Gastrocnemius medialis (tissue), 4 donors: ENCODE measurements at regions not wholly inside any gene's neighbourhood (a gene's known extent, or its start where the extent isn't known, plus 50 kb on each side); places are given as distances from the start of the nearest gene placed in this dataset.

Experiments used
- ATAC-seq, 2 donors: fragments of 150-250 bp; one replicate each; pipeline ENCODE4 v1.9.1; 2016
- DNase-seq, 2 donors: peaks; one replicate each; pipeline ENCODE4 v3.0.0-alpha.2; 2019
- H3K27ac ChIP-seq, 4 donors: fragments of 200-600 bp; sonication (generic); 1 replicate in 1 of 4; 2 replicates in 3 of 4; pipeline ENCODE4 v1.5.1; 2016 to 2018; ENCODE audit warnings: mild to moderate bottlenecking in 2 of 4, moderate library complexity in 1 of 4
- H3K27me3 ChIP-seq, 3 donors: fragments of 200-600 bp; sonication (generic) in 2 of 3; 1 replicate in 1 of 3; 2 replicates in 2 of 3; pipeline versions ENCODE4 v1.5.1 to v1.6.0; 2016 to 2019; ENCODE audit warnings: mild to moderate bottlenecking in 1 of 3, moderate library complexity in 1 of 3
- H3K36me3 ChIP-seq, 2 donors: fragments of 200-600 bp; sonication (generic) in 1 of 2; one replicate each; pipeline ENCODE4 v1.5.1; 2017 to 2018
- H3K4me1 ChIP-seq, 2 donors: fragments of 200-600 bp; sonication (generic) in 1 of 2; one replicate each; pipeline ENCODE4 v1.5.1; 2016 to 2017; ENCODE audit warnings: mild to moderate bottlenecking in 2 of 2
- H3K4me3 ChIP-seq, 4 donors: fragments of 200-600 bp; sonication (generic) in 3 of 4; 1 replicate in 1 of 4; 2 replicates in 3 of 4; pipeline ENCODE4 v1.5.1; 2016 to 2019; ENCODE audit warnings: mild to moderate bottlenecking in 2 of 4
- H3K9me3 ChIP-seq, 3 donors: fragments of 200-600 bp; sonication (generic) in 2 of 3; 1 replicate in 1 of 3; 2 replicates in 2 of 3; pipeline ENCODE4 v1.5.1; 2016 to 2019
- POLR2A ChIP-seq, 2 donors: fragments of 450-650 bp; IDR thresholded peaks; one replicate each; pipeline ENCODE4 v1.6.1; 2017; ENCODE audit warnings: antibody characterized with exemption in 2 of 2, mild to moderate bottlenecking in 2 of 2, moderate library complexity in 2 of 2
- in situ Hi-C, 4 donors: fragments of 200-750 bp; cut with MboI; loops; one replicate each; pipeline versions ENCODE4 v1.15.0 to v1.8.0; 2017; ENCODE audit warnings: low sequenced_read_pairs in 4 of 4
- intact Hi-C: fragments of 100-400 bp; cut with DNase I; formaldehyde crosslinking; loops from one replicate; pipeline ENCODE4 v1.15.1; 2023; ENCODE audit warnings: low total_unique reads
- TF ChIP-seq, protein P1 (sequence below), 5 experiments: fragments of 450-650 bp in 3 of 5; fragments of 200-600 bp in 2 of 5; sonication (generic) in 2 of 5; IDR thresholded peaks in 4 of 5; conservative IDR thresholded peaks in 1 of 5; 1 replicate in 4 of 5; 2 replicates in 1 of 5; pipeline ENCODE4 v1.5.1; 2016 to 2019; ENCODE audit warnings: antibody characterized with exemption in 5 of 5, mild to moderate bottlenecking in 3 of 5, moderate library complexity in 3 of 5

DNA sequence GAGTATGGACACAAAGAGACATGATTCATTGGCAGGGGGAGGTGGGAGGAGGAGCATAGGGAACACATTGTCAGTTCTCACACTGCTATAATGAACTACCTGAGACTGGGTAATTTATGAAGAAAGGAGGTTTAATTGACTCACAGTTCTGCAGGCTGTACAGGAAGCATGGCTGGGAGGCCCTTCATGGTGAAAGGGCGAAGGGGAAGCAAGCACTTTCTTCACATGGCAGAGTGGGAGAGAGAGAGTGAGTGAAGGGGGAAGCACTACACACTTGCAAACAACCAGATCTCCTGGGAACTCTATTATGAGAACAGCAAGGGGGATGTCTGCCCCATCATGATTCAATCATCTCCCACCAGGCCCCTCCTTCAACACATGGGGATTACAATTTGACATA, 391.8 kb downstream of the BMP4 start:
- DNase-seq (no peak), ATAC-seq (no peak)
- H3K27me3 ChIP-seq, result no peaks in the 10 kb centered on the region
- TF ChIP-seq, protein P1, sequence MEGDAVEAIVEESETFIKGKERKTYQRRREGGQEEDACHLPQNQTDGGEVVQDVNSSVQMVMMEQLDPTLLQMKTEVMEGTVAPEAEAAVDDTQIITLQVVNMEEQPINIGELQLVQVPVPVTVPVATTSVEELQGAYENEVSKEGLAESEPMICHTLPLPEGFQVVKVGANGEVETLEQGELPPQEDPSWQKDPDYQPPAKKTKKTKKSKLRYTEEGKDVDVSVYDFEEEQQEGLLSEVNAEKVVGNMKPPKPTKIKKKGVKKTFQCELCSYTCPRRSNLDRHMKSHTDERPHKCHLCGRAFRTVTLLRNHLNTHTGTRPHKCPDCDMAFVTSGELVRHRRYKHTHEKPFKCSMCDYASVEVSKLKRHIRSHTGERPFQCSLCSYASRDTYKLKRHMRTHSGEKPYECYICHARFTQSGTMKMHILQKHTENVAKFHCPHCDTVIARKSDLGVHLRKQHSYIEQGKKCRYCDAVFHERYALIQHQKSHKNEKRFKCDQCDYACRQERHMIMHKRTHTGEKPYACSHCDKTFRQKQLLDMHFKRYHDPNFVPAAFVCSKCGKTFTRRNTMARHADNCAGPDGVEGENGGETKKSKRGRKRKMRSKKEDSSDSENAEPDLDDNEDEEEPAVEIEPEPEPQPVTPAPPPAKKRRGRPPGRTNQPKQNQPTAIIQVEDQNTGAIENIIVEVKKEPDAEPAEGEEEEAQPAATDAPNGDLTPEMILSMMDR (IDR thresholded peaks at IDR 0.05 in 4 of 5, conservative IDR thresholded peaks at IDR 0.05 in 1 of 5), result no peak
- TF ChIP-seq POLR2A (IDR thresholded peaks at IDR 0.05), result no peak
- no peaks in the 10 kb centered on the region for H3K36me3 ChIP-seq
- H3K4me1 ChIP-seq, result no peaks in the 10 kb centered on the region
- H3K9me3 ChIP-seq, result no peaks in the 10 kb centered on the region
- no peak overlapping the region for H3K27ac ChIP-seq
- in situ Hi-C loops, result no loop called here
- intact Hi-C loops, result no loop called here
- no peak overlapping the region for H3K4me3 ChIP-seq

DNA sequence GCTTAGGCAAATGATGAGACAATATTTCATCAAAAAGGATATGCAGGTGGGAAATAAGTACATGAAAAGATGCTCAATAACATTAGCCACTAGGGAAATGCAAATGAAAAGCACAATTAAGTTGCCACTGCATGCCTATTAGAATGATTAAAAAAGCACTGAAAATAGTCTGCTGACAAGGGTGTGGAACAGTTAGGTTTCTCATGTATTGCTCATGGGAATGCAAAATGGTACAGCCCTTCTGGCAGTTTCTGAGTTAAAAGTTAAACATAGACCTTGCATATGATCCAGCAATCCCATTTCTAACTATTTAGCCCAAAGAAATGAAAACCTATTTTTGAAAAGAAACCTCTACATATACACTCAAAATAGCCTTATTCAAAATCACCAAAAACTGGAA, 393.0 kb downstream of the BMP4 start:
- H3K4me1 ChIP-seq, result no peaks in the 10 kb centered on the region
- in situ Hi-C loops (no loop called here), intact Hi-C loops (no loop called here)
- H3K27me3 ChIP-seq, result no peaks in the 10 kb centered on the region
- H3K9me3 ChIP-seq, result no peaks in the 10 kb centered on the region
- H3K4me3 ChIP-seq, result no peak overlapping the region
- TF ChIP-seq, protein P1 (IDR thresholded peaks at IDR 0.05 in 4 of 5, conservative IDR thresholded peaks at IDR 0.05 in 1 of 5), result no peak
- no peak for TF ChIP-seq POLR2A (IDR thresholded peaks at IDR 0.05)
- DNase-seq, result no peak
- H3K36me3 ChIP-seq, result no peaks in the 10 kb centered on the region
- ATAC-seq, result no peak
- no peak overlapping the region for H3K27ac ChIP-seq

DNA sequence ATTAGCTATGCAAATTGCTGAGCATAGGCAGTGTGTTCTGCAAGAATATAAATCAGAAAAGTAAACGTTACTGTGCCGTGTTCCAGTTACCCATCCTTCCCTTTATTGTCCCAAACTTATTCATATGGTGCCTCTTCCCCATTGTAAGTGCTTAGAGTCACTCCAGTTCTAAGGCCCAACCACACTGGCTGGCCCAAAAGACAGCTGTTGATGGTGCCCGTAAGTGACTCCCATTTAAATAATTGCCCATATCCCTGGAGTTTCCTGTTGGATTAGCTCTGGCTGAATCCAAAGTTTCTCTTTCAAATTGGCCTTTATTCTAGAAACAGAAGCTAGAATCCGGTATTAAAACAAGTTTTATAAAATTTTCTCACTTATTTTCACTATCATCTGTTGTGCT, 400.1 kb upstream of the DDHD1 start:
- intact Hi-C loops (no loop called here), in situ Hi-C loops (no loop called here)
- H3K4me1 ChIP-seq, result no peaks in the 10 kb centered on the region
- no peaks in the 10 kb centered on the region for H3K36me3 ChIP-seq
- H3K27ac ChIP-seq, result no peak overlapping the region
- H3K9me3 ChIP-seq, result no peaks in the 10 kb centered on the region
- H3K4me3 ChIP-seq, result no peak overlapping the region
- DNase-seq, result no peak
- no peak for TF ChIP-seq POLR2A (IDR thresholded peaks at IDR 0.05)
- TF ChIP-seq, protein P1 (IDR thresholded peaks at IDR 0.05 in 4 of 5, conservative IDR thresholded peaks at IDR 0.05 in 1 of 5), result no peak
- no peak for ATAC-seq
- no peaks in the 10 kb centered on the region for H3K27me3 ChIP-seq

GRCh38 chr14:53551862-53552261, 398.7 kb upstream of the DDHD1 start:
- intact Hi-C loops, result no loop called here
- H3K9me3 ChIP-seq, result no peaks in the 10 kb centered on the region
- ATAC-seq (no peak), DNase-seq (no peak)
- in situ Hi-C loops, result no loop called here
- no peaks in the 10 kb centered on the region for H3K27me3 ChIP-seq
- no peaks in the 10 kb centered on the region for H3K4me1 ChIP-seq
- no peak overlapping the region for H3K27ac ChIP-seq
- H3K4me3 ChIP-seq, result no peak overlapping the region
- H3K36me3 ChIP-seq, result no peaks in the 10 kb centered on the region
- TF ChIP-seq POLR2A (IDR thresholded peaks at IDR 0.05), result no peak
- TF ChIP-seq, protein P1 (IDR thresholded peaks at IDR 0.05 in 4 of 5, conservative IDR thresholded peaks at IDR 0.05 in 1 of 5), result no peak

DNA sequence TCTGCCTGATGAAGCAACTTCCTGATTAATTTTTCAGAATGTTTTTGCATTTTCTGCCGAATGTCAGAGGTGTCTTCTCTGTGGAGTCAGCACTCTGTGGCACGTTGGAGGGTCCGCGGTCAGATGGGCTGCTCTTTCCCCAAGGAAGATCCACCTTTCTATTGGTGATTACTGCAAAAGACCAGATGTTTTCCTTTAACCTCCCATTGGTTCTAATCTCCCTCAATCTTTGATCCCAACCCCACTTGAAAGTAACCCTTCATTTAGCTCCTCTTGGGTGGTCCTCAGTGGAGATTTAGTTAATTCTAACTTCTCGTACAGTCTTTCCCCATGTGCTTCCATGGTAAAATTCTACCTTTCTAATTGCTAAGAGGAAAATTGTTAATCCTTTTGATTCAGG, 397.7 kb upstream of the DDHD1 start:
- TF ChIP-seq, protein P1 (IDR thresholded peaks at IDR 0.05 in 4 of 5, conservative IDR thresholded peaks at IDR 0.05 in 1 of 5), result no peak
- no peak for TF ChIP-seq POLR2A (IDR thresholded peaks at IDR 0.05)
- Histone ChIP-seq H3K4me3 (no peak overlapping the region), H3K27me3 (no peaks in the 10 kb centered on the region), H3K4me1 (no peaks in the 10 kb centered on the region), H3K9me3 (no peaks in the 10 kb centered on the region), H3K36me3 (no peaks in the 10 kb centered on the region), H3K27ac (no peak overlapping the region)
- intact Hi-C loops, result no loop called here
- in situ Hi-C loops, result no loop called here
- DNase-seq (no peak), ATAC-seq (no peak)
